Right lobe of liver (tissue), 4 donors: ENCODE measurements at regions not wholly inside any gene's neighbourhood (a gene's known extent, or its start where the extent isn't known, plus 50 kb on each side); places are given as distances from the start of the nearest gene placed in this dataset.

Source experiments
- POLR2A ChIP-seq: fragments of 450-650 bp; IDR thresholded peaks from one replicate; pipeline ENCODE4 v1.6.1; 2017; ENCODE audit warnings: antibody characterized with exemption, mild to moderate bottlenecking
- TF ChIP-seq, protein P1 (sequence below), 4 donors: fragments of 200-600 bp in 3 of 4; fragments of 450-650 bp in 1 of 4; IDR thresholded peaks; one replicate each; pipeline versions ENCODE4 v1.5.1 to v1.8.0; 2016 to 2022; ENCODE audit warnings: antibody characterized with exemption in 4 of 4, mild to moderate bottlenecking in 2 of 4
- donor health status: DM: no; HTN: no; CAD: no.
- donor health status: DM: no; HTN: no; CAD: no.
- donor health status: DM: no; HTN: yes; CAD: no.

DNA sequence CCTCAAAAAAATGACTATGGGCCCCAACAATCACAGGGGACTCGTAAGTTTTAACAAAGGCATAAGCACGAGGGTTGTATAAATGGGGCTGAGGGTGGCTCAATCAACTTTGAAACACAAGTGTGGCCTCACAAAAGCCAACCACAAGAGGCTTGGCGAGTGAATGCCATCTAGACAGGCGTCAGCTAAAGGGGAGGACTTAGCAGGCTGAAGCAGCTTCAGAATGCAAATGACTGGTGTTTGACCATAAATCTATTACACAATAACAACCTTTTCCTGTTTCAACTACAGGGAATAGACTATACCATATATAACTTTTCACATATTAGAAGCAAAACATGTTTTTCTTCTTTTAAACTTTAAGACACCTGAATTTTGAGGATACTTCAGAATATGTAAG is 777.9 kb downstream of the FSCB start:
- TF ChIP-seq, protein P1, sequence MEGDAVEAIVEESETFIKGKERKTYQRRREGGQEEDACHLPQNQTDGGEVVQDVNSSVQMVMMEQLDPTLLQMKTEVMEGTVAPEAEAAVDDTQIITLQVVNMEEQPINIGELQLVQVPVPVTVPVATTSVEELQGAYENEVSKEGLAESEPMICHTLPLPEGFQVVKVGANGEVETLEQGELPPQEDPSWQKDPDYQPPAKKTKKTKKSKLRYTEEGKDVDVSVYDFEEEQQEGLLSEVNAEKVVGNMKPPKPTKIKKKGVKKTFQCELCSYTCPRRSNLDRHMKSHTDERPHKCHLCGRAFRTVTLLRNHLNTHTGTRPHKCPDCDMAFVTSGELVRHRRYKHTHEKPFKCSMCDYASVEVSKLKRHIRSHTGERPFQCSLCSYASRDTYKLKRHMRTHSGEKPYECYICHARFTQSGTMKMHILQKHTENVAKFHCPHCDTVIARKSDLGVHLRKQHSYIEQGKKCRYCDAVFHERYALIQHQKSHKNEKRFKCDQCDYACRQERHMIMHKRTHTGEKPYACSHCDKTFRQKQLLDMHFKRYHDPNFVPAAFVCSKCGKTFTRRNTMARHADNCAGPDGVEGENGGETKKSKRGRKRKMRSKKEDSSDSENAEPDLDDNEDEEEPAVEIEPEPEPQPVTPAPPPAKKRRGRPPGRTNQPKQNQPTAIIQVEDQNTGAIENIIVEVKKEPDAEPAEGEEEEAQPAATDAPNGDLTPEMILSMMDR (IDR thresholded peaks at IDR 0.05) = no peak
- TF ChIP-seq POLR2A = no peak
